ENCODE measurements at regions not wholly inside any gene's neighbourhood (a gene's known extent, or its start where the extent isn't known, plus 50 kb on each side); places are given as distances from the start of the nearest gene placed in this dataset.

DNA sequence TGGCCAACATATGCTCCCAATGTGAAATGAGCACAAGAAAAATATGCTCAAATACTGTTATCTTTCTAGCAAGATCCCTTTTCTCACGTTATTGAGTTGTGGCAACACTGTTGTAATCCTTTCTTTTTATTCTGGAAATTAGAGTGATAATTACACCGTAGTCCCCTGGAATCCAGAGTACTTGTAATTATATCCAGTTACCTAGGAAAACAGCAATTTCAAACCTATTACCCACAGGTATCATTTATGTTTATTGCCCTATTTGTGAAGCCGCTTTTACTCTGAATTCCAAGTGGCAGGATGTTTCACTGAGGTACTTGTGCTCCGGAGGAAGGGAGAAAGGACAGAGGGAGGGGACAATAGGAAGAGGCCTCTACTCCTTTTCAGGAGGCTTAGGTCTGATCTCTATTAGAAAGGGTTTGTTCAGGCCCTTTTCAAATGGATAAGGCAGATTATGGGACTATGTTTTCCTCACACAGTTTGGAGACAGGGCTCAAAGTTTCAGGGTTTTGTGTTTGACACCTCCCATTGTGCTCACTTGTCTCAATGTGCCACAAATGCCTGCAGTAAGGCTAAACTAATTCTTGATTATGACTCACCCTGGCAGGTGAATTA is 646.6 kb downstream of the TUSC7 start:
- TF ChIP-seq REST (IDR thresholded peaks at IDR 0.05; ENCODE audit: insufficient read depth in 1 of 2, low read depth in 2 of 2, low read length in 2 of 2) (no peak), SIN3A (IDR thresholded peaks at IDR 0.05; ENCODE audit: borderline replicate concordance, insufficient read depth, low read length) (no peak), FOXP2 (optimal IDR thresholded peaks at IDR 0.05; ENCODE audit: borderline replicate concordance, extremely low read depth, extremely low read length, insufficient read depth) (no peak), TAF1 (IDR thresholded peaks at IDR 0.05; ENCODE audit: borderline replicate concordance, insufficient read depth, low read length) (no peak), POLR2AphosphoS5 (IDR thresholded peaks at IDR 0.05; ENCODE audit: low read depth, low read length) (no peak)

DNA sequence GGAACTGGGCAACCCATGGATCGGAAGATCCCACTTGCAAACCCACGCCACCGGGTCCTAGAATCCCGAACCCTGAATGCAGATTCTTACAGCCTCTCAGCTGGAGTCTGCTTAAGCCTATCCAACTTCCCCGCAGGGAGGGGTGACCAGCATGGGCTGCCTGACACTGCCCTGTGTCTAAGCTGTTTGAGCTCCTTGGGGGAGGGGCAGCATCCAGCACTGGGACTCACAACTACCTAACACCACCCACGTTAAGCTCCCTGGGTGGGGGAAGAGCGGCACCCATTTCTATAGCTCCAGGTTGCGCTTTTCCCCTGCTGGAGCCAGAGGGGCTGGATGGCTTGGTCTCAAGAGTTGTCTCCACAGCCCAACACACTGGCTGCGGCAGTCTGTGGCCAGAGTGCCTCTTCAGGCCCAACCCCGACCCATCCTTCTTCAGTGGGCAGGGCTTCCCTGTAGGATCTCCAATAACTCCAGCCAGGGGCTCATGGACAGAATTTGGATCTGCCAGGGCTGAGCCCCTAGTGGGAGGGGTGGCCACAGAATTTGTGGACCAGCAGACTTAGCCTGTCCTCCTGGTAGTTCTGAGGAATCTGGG is 649.2 kb downstream of the TUSC7 start:
- TF ChIP-seq REST (IDR thresholded peaks at IDR 0.05; ENCODE audit: insufficient read depth in 1 of 2, low read depth in 2 of 2, low read length in 2 of 2) (no peak), TAF1 (IDR thresholded peaks at IDR 0.05; ENCODE audit: borderline replicate concordance, insufficient read depth, low read length) (no peak), SIN3A (IDR thresholded peaks at IDR 0.05; ENCODE audit: borderline replicate concordance, insufficient read depth, low read length) (no peak), FOXP2 (optimal IDR thresholded peaks at IDR 0.05; ENCODE audit: borderline replicate concordance, extremely low read depth, extremely low read length, insufficient read depth) (no peak), POLR2AphosphoS5 (IDR thresholded peaks at IDR 0.05; ENCODE audit: low read depth, low read length) (no peak)

- no peak for TF ChIP-seq REST (IDR thresholded peaks at IDR 0.05; ENCODE audit: insufficient read depth in 1 of 2, low read depth in 2 of 2, low read length in 2 of 2)
- no peak for TF ChIP-seq SIN3A (IDR thresholded peaks at IDR 0.05; ENCODE audit: borderline replicate concordance, insufficient read depth, low read length)
- TF ChIP-seq TAF1 (IDR thresholded peaks at IDR 0.05; ENCODE audit: borderline replicate concordance, insufficient read depth, low read length) = no peak
- no peak for TF ChIP-seq FOXP2 (optimal IDR thresholded peaks at IDR 0.05; ENCODE audit: borderline replicate concordance, extremely low read depth, extremely low read length, insufficient read depth)
- no peak for TF ChIP-seq POLR2AphosphoS5 (IDR thresholded peaks at IDR 0.05; ENCODE audit: low read depth, low read length)
Observed at GRCh38 chr3:117366574-117366973, 657.0 kb downstream of the TUSC7 start.

GRCh38 chr3:117367861-117368260 is 658.3 kb downstream of the TUSC7 start:
- TF ChIP-seq TAF1 (IDR thresholded peaks at IDR 0.05; ENCODE audit: borderline replicate concordance, insufficient read depth, low read length) (no peak), FOXP2 (optimal IDR thresholded peaks at IDR 0.05; ENCODE audit: borderline replicate concordance, extremely low read depth, extremely low read length, insufficient read depth) (no peak), POLR2AphosphoS5 (IDR thresholded peaks at IDR 0.05; ENCODE audit: low read depth, low read length) (no peak), SIN3A (IDR thresholded peaks at IDR 0.05; ENCODE audit: borderline replicate concordance, insufficient read depth, low read length) (no peak), REST (IDR thresholded peaks at IDR 0.05; ENCODE audit: insufficient read depth in 1 of 2, low read depth in 2 of 2, low read length in 2 of 2) (no peak)

All from PFSK-1 (cell line).